Progenitor cell of endocrine pancreas (in vitro differentiated cells): ENCODE measurements at regions not wholly inside any gene's neighbourhood (a gene's known extent, or its start where the extent isn't known, plus 50 kb on each side); places are given as distances from the start of the nearest gene placed in this dataset.

ENCODE experiments used
- DNase-seq: peaks from one replicate; pipeline ENCODE4 v3.0.0; 2021; ENCODE audit warnings: low spot score; ENCODE audit not compliant: unreplicated experiment
- H3K27ac Mint-ChIP-seq: 2 replicates; pipeline ENCODE4 v1.8.0; 2021; ENCODE audit warnings: mild to moderate bottlenecking, moderate library complexity, mixed read lengths
- H3K27me3 Mint-ChIP-seq: 2 replicates; pipeline ENCODE4 v1.8.0; 2021; ENCODE audit warnings: mixed read lengths
- H3K36me3 Mint-ChIP-seq: 2 replicates; pipeline ENCODE4 v1.8.0; 2022; ENCODE audit warnings: mixed read lengths; ENCODE audit not compliant: insufficient read depth
- H3K4me1 Mint-ChIP-seq: 2 replicates; pipeline ENCODE4 v1.8.0; 2021; ENCODE audit warnings: low read depth, mixed read lengths
- H3K4me3 Mint-ChIP-seq: 2 replicates; pipeline ENCODE4 v1.8.0; 2021; ENCODE audit warnings: low read depth, mild to moderate bottlenecking, moderate library complexity, mixed read lengths
- H3K9me3 Mint-ChIP-seq: 2 replicates; pipeline ENCODE4 v1.8.0; 2021; ENCODE audit warnings: low read depth, mixed read lengths
- TF ChIP-seq, protein P1 (sequence below): fragments of 200-600 bp; sonication (generic); IDR thresholded peaks from one replicate; pipeline ENCODE4 v1.5.0; 2021; ENCODE audit warnings: antibody characterized with exemption, mild to moderate bottlenecking; ENCODE audit not compliant: unreplicated experiment

GRCh38 chrX:79511799-79512198, 144.7 kb upstream of the ITM2A start:
- Mint-ChIP-seq H3K4me3 (no peak overlapping the region), H3K9me3 (peaks cover 17% of the 10 kb centered on the region), H3K36me3 (no peaks in the 10 kb centered on the region), H3K4me1 (no peaks in the 10 kb centered on the region), H3K27me3 (no peaks in the 10 kb centered on the region), H3K27ac (no peak overlapping the region)
- DNase-seq: no peak
- TF ChIP-seq, protein P1, sequence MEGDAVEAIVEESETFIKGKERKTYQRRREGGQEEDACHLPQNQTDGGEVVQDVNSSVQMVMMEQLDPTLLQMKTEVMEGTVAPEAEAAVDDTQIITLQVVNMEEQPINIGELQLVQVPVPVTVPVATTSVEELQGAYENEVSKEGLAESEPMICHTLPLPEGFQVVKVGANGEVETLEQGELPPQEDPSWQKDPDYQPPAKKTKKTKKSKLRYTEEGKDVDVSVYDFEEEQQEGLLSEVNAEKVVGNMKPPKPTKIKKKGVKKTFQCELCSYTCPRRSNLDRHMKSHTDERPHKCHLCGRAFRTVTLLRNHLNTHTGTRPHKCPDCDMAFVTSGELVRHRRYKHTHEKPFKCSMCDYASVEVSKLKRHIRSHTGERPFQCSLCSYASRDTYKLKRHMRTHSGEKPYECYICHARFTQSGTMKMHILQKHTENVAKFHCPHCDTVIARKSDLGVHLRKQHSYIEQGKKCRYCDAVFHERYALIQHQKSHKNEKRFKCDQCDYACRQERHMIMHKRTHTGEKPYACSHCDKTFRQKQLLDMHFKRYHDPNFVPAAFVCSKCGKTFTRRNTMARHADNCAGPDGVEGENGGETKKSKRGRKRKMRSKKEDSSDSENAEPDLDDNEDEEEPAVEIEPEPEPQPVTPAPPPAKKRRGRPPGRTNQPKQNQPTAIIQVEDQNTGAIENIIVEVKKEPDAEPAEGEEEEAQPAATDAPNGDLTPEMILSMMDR: no peak

DNA sequence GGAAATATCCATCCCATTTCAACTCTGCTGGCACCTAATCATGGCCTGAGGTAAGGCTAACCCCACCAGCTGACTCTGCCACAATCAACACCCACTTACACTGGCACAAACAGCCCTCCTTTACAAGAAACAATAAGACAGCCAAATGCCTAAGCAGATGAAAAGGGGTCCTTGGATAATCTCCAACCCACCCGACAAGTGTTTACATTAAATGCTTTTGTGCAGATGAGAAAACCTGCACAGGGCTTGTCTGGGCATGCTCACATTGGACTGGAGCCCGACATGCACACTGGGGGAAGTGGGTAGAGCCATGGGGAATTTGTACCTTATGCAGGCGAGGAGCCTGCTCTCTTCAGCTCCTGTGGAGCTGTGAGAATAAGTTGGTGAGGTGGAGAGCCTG, 138.9 kb upstream of the ITM2A start:
- TF ChIP-seq, protein P1: no peak
- Mint-ChIP-seq H3K27ac (no peak overlapping the region), H3K27me3 (no peaks in the 10 kb centered on the region), H3K4me3 (no peak overlapping the region), H3K4me1 (no peaks in the 10 kb centered on the region), H3K9me3 (peaks cover 26% of the 10 kb centered on the region), H3K36me3 (peaks cover 2% of the 10 kb centered on the region)
- no peak for DNase-seq

GRCh38 chrX:79482686-79483085, 115.6 kb upstream of the ITM2A start:
- Mint-ChIP-seq H3K27ac (no peak overlapping the region), H3K4me1 (no peaks in the 10 kb centered on the region), H3K9me3 (peaks cover 41% of the 10 kb centered on the region), H3K27me3 (no peaks in the 10 kb centered on the region), H3K36me3 (no peaks in the 10 kb centered on the region), H3K4me3 (no peak overlapping the region)
- TF ChIP-seq, protein P1: no peak
- no peak for DNase-seq

- Mint-ChIP-seq H3K36me3 (no peaks in the 10 kb centered on the region), H3K9me3 (peaks cover 17% of the 10 kb centered on the region)
Measured at GRCh38 chrX:79477691-79478090, 110.6 kb upstream of the ITM2A start.

DNA sequence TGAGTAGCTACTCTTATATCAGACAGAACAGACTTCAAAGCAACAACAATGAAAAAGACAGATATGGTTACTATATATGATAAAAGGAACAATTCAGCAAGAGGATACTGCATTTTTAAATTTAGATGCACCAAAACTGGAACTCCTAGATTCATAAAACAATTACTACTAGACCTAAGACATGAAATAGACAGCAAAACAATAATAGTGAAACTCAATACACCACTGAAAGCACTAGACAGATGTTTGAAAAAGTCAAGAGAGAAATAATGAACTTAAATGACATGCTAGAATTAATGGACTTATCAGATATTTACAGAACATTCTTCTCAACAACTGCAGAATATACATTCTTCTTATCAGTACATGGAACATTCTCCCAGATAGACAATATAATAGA, 99.5 kb upstream of the ITM2A start:
- no peak for DNase-seq
- Mint-ChIP-seq H3K27me3 (no peaks in the 10 kb centered on the region), H3K4me3 (no peak overlapping the region), H3K27ac (no peak overlapping the region), H3K9me3 (peaks cover 48% of the 10 kb centered on the region), H3K36me3 (no peaks in the 10 kb centered on the region), H3K4me1 (no peaks in the 10 kb centered on the region)
- TF ChIP-seq, protein P1: no peak

More at GRCh38 chrX:79477691-79478090, 110.6 kb upstream of the ITM2A start:
- H3K27ac Mint-ChIP-seq: no peak overlapping the region
- H3K27me3 Mint-ChIP-seq: no peaks in the 10 kb centered on the region
- H3K4me3 Mint-ChIP-seq: no peak overlapping the region
- no peaks in the 10 kb centered on the region for H3K4me1 Mint-ChIP-seq
- TF ChIP-seq, protein P1: no peak
- no peak for DNase-seq
